ENCODE measurements at regions not wholly inside any gene's neighbourhood (a gene's known extent, or its start where the extent isn't known, plus 50 kb on each side); places are given as distances from the start of the nearest gene placed in this dataset.

DNA sequence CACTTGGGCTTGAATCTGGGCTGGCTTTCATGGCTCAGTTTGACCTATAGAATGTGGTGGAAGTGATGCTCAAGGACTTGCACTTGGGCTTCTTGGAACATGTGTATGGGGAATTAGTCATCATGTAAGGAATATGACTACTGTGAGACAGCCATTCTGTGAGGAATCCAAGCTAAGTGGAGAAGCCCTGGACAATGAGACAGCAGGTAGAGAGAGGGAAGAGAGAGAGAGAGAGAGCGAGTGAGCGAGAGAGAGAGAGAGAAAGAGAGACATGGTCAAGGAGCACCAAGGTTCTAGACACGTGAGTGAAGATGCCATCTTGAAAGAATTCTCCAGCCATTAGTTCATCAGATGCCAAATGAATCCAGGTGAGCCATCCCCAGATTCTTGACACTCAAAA, 261.6 kb upstream of the SORL1-AS1 start:
- TF ChIP-seq, protein P1, sequence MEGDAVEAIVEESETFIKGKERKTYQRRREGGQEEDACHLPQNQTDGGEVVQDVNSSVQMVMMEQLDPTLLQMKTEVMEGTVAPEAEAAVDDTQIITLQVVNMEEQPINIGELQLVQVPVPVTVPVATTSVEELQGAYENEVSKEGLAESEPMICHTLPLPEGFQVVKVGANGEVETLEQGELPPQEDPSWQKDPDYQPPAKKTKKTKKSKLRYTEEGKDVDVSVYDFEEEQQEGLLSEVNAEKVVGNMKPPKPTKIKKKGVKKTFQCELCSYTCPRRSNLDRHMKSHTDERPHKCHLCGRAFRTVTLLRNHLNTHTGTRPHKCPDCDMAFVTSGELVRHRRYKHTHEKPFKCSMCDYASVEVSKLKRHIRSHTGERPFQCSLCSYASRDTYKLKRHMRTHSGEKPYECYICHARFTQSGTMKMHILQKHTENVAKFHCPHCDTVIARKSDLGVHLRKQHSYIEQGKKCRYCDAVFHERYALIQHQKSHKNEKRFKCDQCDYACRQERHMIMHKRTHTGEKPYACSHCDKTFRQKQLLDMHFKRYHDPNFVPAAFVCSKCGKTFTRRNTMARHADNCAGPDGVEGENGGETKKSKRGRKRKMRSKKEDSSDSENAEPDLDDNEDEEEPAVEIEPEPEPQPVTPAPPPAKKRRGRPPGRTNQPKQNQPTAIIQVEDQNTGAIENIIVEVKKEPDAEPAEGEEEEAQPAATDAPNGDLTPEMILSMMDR (IDR thresholded peaks at IDR 0.05) = no peak
- no peak for TF ChIP-seq ZFX (IDR thresholded peaks at IDR 0.05; ENCODE audit: borderline replicate concordance)

All from 22Rv1 (cell line).